Endodermal cell (in vitro differentiated cells): ENCODE measurements at regions not wholly inside any gene's neighbourhood (a gene's known extent, or its start where the extent isn't known, plus 50 kb on each side); places are given as distances from the start of the nearest gene placed in this dataset.
A peak's percentile ranks its signal among the peaks of the same experiment; 100 is the strongest.

Source experiments
- DNase-seq: peaks from one replicate; pipeline ENCODE4 v3.0.0-alpha.2; 2017
- H3K27ac ChIP-seq: 2 replicates; pipeline ENCODE4 v1.5.1; 2013; ENCODE audit warnings: mild to moderate bottlenecking, low read depth, low read length, moderate library complexity
- H3K27me3 ChIP-seq: 2 replicates; pipeline ENCODE4 v1.6.1; 2013; ENCODE audit warnings: mild to moderate bottlenecking, low read length, moderate library complexity; ENCODE audit not compliant: insufficient read depth, control insufficient read depth, poor library complexity, severe bottlenecking
- H3K36me3 ChIP-seq: 2 replicates; pipeline ENCODE4 v1.7.0; 2013; ENCODE audit warnings: mild to moderate bottlenecking, low read length, moderate library complexity; ENCODE audit not compliant: control insufficient read depth, insufficient read depth
- H3K4me1 ChIP-seq: one replicate; pipeline ENCODE4 v1.7.0; 2013; ENCODE audit warnings: low read length; ENCODE audit not compliant: control insufficient read depth, insufficient read depth
- H3K4me3 ChIP-seq: 2 replicates; pipeline ENCODE4 v1.5.1; 2013; ENCODE audit warnings: mild to moderate bottlenecking, low read length, moderate library complexity
- H3K9ac ChIP-seq: 2 replicates; pipeline ENCODE4 v1.6.1; 2013; ENCODE audit warnings: mild to moderate bottlenecking, low read length, moderate library complexity; ENCODE audit not compliant: poor library complexity, severe bottlenecking; ENCODE audit errors: extremely low read depth
- H3K9me3 ChIP-seq: 2 replicates; pipeline ENCODE4 v1.6.1; 2013; ENCODE audit warnings: mild to moderate bottlenecking, low read length, moderate library complexity; ENCODE audit not compliant: control insufficient read depth
- H3K27ac Mint-ChIP-seq: 2 replicates; pipeline ENCODE4 v1.8.0; 2020; ENCODE audit warnings: mixed read lengths
- H3K27me3 Mint-ChIP-seq: 2 replicates; pipeline ENCODE4 v1.8.0; 2021; ENCODE audit warnings: mild to moderate bottlenecking, mixed read lengths; ENCODE audit not compliant: insufficient read depth
- H3K36me3 Mint-ChIP-seq: 2 replicates; pipeline ENCODE4 v1.8.0; 2020; ENCODE audit warnings: low read depth, mixed read lengths
- H3K4me1 Mint-ChIP-seq: 2 replicates; pipeline ENCODE4 v1.8.0; 2020; ENCODE audit warnings: mixed read lengths
- H3K4me3 Mint-ChIP-seq: 2 replicates; pipeline ENCODE4 v1.8.0; 2020; ENCODE audit warnings: mild to moderate bottlenecking, moderate library complexity, mixed read lengths
- H3K9me3 Mint-ChIP-seq: 2 replicates; pipeline ENCODE4 v1.8.0; 2020; ENCODE audit warnings: mild to moderate bottlenecking, mixed read lengths
- CTCF ChIP-seq: fragments of 200-600 bp; sonication (generic); conservative IDR thresholded peaks from 2 replicates; pipeline ENCODE4 v1.5.0; 2021; ENCODE audit warnings: antibody characterized with exemption, mild to moderate bottlenecking
- WGBS, 2 experiments: methylation state at CpG; one replicate each; pipeline versions ENCODE4 v1.1.5 to v1.1.7; 2013; ENCODE audit warnings: missing lambda C conversion rate in 2 of 2, mixed read lengths in 1 of 2; ENCODE audit not compliant: insufficient coverage in 1 of 2, insufficient read length in 1 of 2; 5-methylcytosine and 5-hydroxymethylcytosine counted together

- peak; percentile 88 for TF ChIP-seq CTCF
- Histone ChIP-seq H3K27ac (no peak overlapping the region), H3K27me3 (no peaks in the 10 kb centered on the region), H3K9me3 (no peaks in the 10 kb centered on the region), H3K36me3 (no peaks in the 10 kb centered on the region), H3K4me1 (no peaks in the 10 kb centered on the region), H3K9ac (no peak overlapping the region), H3K4me3 (no peak overlapping the region)
- DNase-seq = no peak
- Mint-ChIP-seq H3K27me3 (no peaks in the 10 kb centered on the region), H3K9me3 (peaks cover 2% of the 10 kb centered on the region), H3K27ac (no peak overlapping the region), H3K4me3 (no peak overlapping the region), H3K36me3 (no peaks in the 10 kb centered on the region), H3K4me1 (no peaks in the 10 kb centered on the region)
- 35% methylated on average over 1 of the region's 1 CpG; no CpG with 5 or more reads in 1 of the 2 experiments for WGBS, 2 experiments
Observed at GRCh38 chr13:84844473-84844872, 954.7 kb downstream of the SLITRK6 start.

- H3K9ac ChIP-seq = no peak overlapping the region
- 100% methylated on average over 1 of the region's 1 CpG; no CpG with 5 or more reads in 1 of the 2 experiments for WGBS, 2 experiments
- no peak for DNase-seq
- no peaks in the 10 kb centered on the region for H3K9me3 ChIP-seq
- H3K36me3 ChIP-seq = no peaks in the 10 kb centered on the region
- no peak overlapping the region for H3K4me3 Mint-ChIP-seq
- H3K9me3 Mint-ChIP-seq = peaks cover 2% of the 10 kb centered on the region
- H3K27me3 ChIP-seq = no peaks in the 10 kb centered on the region
- TF ChIP-seq CTCF = no peak
- H3K27me3 Mint-ChIP-seq = no peaks in the 10 kb centered on the region
- no peaks in the 10 kb centered on the region for H3K4me1 Mint-ChIP-seq
- H3K4me3 ChIP-seq = no peak overlapping the region
- no peaks in the 10 kb centered on the region for H3K36me3 Mint-ChIP-seq
- H3K27ac Mint-ChIP-seq = no peak overlapping the region
- no peaks in the 10 kb centered on the region for H3K4me1 ChIP-seq
- no peak overlapping the region for H3K27ac ChIP-seq
Observed at GRCh38 chr13:84843368-84843767, 955.9 kb downstream of the SLITRK6 start.

- Mint-ChIP-seq H3K4me3 (no peak overlapping the region), H3K36me3 (no peaks in the 10 kb centered on the region), H3K4me1 (no peaks in the 10 kb centered on the region), H3K9me3 (no peaks in the 10 kb centered on the region), H3K27me3 (no peaks in the 10 kb centered on the region), H3K27ac (no peak overlapping the region)
- Histone ChIP-seq H3K9ac (no peak overlapping the region), H3K4me1 (no peaks in the 10 kb centered on the region), H3K27ac (no peak overlapping the region), H3K9me3 (no peaks in the 10 kb centered on the region), H3K36me3 (no peaks in the 10 kb centered on the region), H3K27me3 (no peaks in the 10 kb centered on the region), H3K4me3 (no peak overlapping the region)
- TF ChIP-seq CTCF = no peak
- WGBS, 2 experiments = 86% methylated on average over 2 of the region's 2 CpGs; no CpG with 5 or more reads in 1 of the 2 experiments
- DNase-seq = no peak
Observed at GRCh38 chr13:84834201-84834600, 951.9 kb upstream of the SLITRK1 start.
